Small intestine (tissue), 7 donors: ENCODE measurements at regions not wholly inside any gene's neighbourhood (a gene's known extent, or its start where the extent isn't known, plus 50 kb on each side); places are given as distances from the start of the nearest gene placed in this dataset.

Experiments
- DNase-seq, 2 donors: peaks; one replicate each; pipeline versions ENCODE4 v3.0.0 to v3.0.0-alpha.2; 2013
- FAIRE-seq: peaks from 2 replicates; lab custom pipeline; 2012; peaks lifted over from hg19 to GRCh38; lab: Jason Lieb, UNC
- H3K27ac ChIP-seq, 3 donors: one replicate each; pipeline ENCODE4 v1.5.1; 2013; ENCODE audit warnings: low read length in 2 of 3, mild to moderate bottlenecking in 2 of 3, control low read depth in 1 of 3, inconsistent platforms in 1 of 3, low read depth in 1 of 3, moderate library complexity in 1 of 3
- H3K27me3 ChIP-seq, 3 donors: one replicate each; pipeline ENCODE4 v1.6.1; 2013; ENCODE audit warnings: low read length in 3 of 3, inconsistent platforms in 1 of 3; ENCODE audit not compliant: control insufficient read depth in 3 of 3, insufficient read depth in 3 of 3
- H3K36me3 ChIP-seq, 3 donors: one replicate each; pipeline ENCODE4 v1.6.1; 2013; ENCODE audit warnings: low read length in 3 of 3, inconsistent platforms in 1 of 3, low read depth in 1 of 3, mild to moderate bottlenecking in 1 of 3, moderate library complexity in 1 of 3; ENCODE audit not compliant: control insufficient read depth in 3 of 3, insufficient read depth in 2 of 3
- H3K4me1 ChIP-seq, 3 donors: one replicate each; pipeline ENCODE4 v1.6.1; 2013; ENCODE audit warnings: low read length in 2 of 3, inconsistent platforms in 1 of 3, low read depth in 1 of 3, mild to moderate bottlenecking in 1 of 3, moderate library complexity in 1 of 3; ENCODE audit not compliant: control insufficient read depth in 3 of 3, insufficient read depth in 2 of 3
- H3K4me3 ChIP-seq, 3 donors: one replicate each; pipeline ENCODE4 v1.5.1; 2013; ENCODE audit warnings: low read length in 3 of 3, control low read depth in 1 of 3, inconsistent platforms in 1 of 3, low read depth in 1 of 3, mild to moderate bottlenecking in 1 of 3, moderate library complexity in 1 of 3
- H3K9me3 ChIP-seq, 2 donors: one replicate each; pipeline ENCODE4 v1.6.1; 2013; ENCODE audit warnings: low read depth in 1 of 2, low read length in 1 of 2; ENCODE audit not compliant: control insufficient read depth in 2 of 2, insufficient read depth in 1 of 2
- WGBS, 3 donors: extraction: QIAGEN DNeasy Blood & Tissue Kit; methylation state at CpG; one replicate each; pipeline ENCODE4 v1.1.7; 2013; 5-methylcytosine and 5-hydroxymethylcytosine counted together
- donor health status: healthy with polysubstance abuse.
- donor health status: control.
- donor health status: control.
- donor health status: Bipolar disorder and iron deficiency.
- donor health status: healthy.

GRCh38 chr5:152066784-152067183, 142.1 kb upstream of the GLRA1 start:
- Histone ChIP-seq H3K27me3 (no peaks in the 10 kb centered on the region), H3K9me3 (no peaks in the 10 kb centered on the region), H3K4me3 (no peak overlapping the region), H3K27ac (no peak overlapping the region), H3K36me3 (no peaks in the 10 kb centered on the region), H3K4me1 (no peaks in the 10 kb centered on the region)
- 62 to 73% (median 71%) methylated on average over 3 of the region's 3 CpGs for WGBS, 3 donors
- FAIRE-seq (no peak), DNase-seq (no peak)

GRCh38 chr5:152063004-152063403, 138.4 kb upstream of the GLRA1 start:
- no peaks in the 10 kb centered on the region for H3K9me3 ChIP-seq
- WGBS, 3 donors, result 88 to 96% (median 90%) methylated on average over 1 of the region's 1 CpG
- H3K4me1 ChIP-seq, result no peaks in the 10 kb centered on the region
- H3K4me3 ChIP-seq, result no peak overlapping the region
- no peak overlapping the region for H3K27ac ChIP-seq
- FAIRE-seq (no peak), DNase-seq (no peak)
- no peaks in the 10 kb centered on the region for H3K36me3 ChIP-seq
- no peaks in the 10 kb centered on the region for H3K27me3 ChIP-seq

- H3K4me1 ChIP-seq, result no peaks in the 10 kb centered on the region
- WGBS, 3 donors, result 56 to 87% (median 77%) methylated on average over 2 of the region's 2 CpGs
- H3K4me3 ChIP-seq, result no peak overlapping the region
- no peaks in the 10 kb centered on the region for H3K9me3 ChIP-seq
- H3K36me3 ChIP-seq, result no peaks in the 10 kb centered on the region
- H3K27ac ChIP-seq, result no peak overlapping the region
- FAIRE-seq, result no peak
- no peak for DNase-seq
- H3K27me3 ChIP-seq, result no peaks in the 10 kb centered on the region
Measured at GRCh38 chr5:152061095-152061494, 136.4 kb upstream of the GLRA1 start.

- Histone ChIP-seq H3K9me3 (no peaks in the 10 kb centered on the region), H3K4me3 (no peak overlapping the region), H3K4me1 (no peaks in the 10 kb centered on the region), H3K36me3 (no peaks in the 10 kb centered on the region), H3K27ac (no peak overlapping the region), H3K27me3 (no peaks in the 10 kb centered on the region)
- FAIRE-seq (no peak), DNase-seq (no peak)
- WGBS, 3 donors, result 85 to 93% (median 89%) methylated on average over 6 of the region's 6 CpGs
Measured at GRCh38 chr5:152058267-152058666, 133.6 kb upstream of the GLRA1 start.

GRCh38 chr5:152056931-152057330, 132.3 kb upstream of the GLRA1 start:
- FAIRE-seq, result no peak
- WGBS, 3 donors, result 69 to 77% (median 74%) methylated on average over 7 of the region's 7 CpGs
- H3K4me3 ChIP-seq, result no peak overlapping the region
- no peak overlapping the region for H3K27ac ChIP-seq
- no peaks in the 10 kb centered on the region for H3K27me3 ChIP-seq
- H3K36me3 ChIP-seq, result no peaks in the 10 kb centered on the region
- no peak for DNase-seq
- H3K4me1 ChIP-seq, result no peaks in the 10 kb centered on the region
- H3K9me3 ChIP-seq, result no peaks in the 10 kb centered on the region

- H3K4me3 ChIP-seq, result no peak overlapping the region
- no peaks in the 10 kb centered on the region for H3K36me3 ChIP-seq
- no peak for DNase-seq
- H3K27ac ChIP-seq, result no peak overlapping the region
- FAIRE-seq, result no peak
- H3K27me3 ChIP-seq, result no peaks in the 10 kb centered on the region
- no peaks in the 10 kb centered on the region for H3K4me1 ChIP-seq
- 49 to 64% (median 59%) methylated on average over 3 of the region's 3 CpGs for WGBS, 3 donors
- peaks cover 2% of the 10 kb centered on the region in 2 donors for H3K9me3 ChIP-seq
Measured at GRCh38 chr5:152052470-152052869, 127.8 kb upstream of the GLRA1 start.

GRCh38 chr5:152051499-152052454, 127.1 kb upstream of the GLRA1 start:
- Histone ChIP-seq H3K27me3 (no peaks in the 10 kb centered on the region), H3K9me3 (peaks cover 2% of the 10 kb centered on the region in 2 donors), H3K4me1 (no peaks in the 10 kb centered on the region), H3K4me3 (no peak overlapping the region), H3K27ac (no peak overlapping the region), H3K36me3 (no peaks in the 10 kb centered on the region)
- WGBS, 3 donors, result 39 to 55% (median 46%) methylated on average over 10 of the region's 10 CpGs
- FAIRE-seq (no peak), DNase-seq (no peak)

GRCh38 chr5:152046361-152046760, 121.7 kb upstream of the GLRA1 start:
- no peak for FAIRE-seq
- no peaks in the 10 kb centered on the region for H3K27me3 ChIP-seq
- no peaks in the 10 kb centered on the region for H3K36me3 ChIP-seq
- no peak for DNase-seq
- no peaks in the 10 kb centered on the region for H3K4me1 ChIP-seq
- no peak overlapping the region for H3K27ac ChIP-seq
- H3K4me3 ChIP-seq, result no peak overlapping the region
- no peaks in the 10 kb centered on the region for H3K9me3 ChIP-seq
- 46 to 56% (median 55%) methylated on average over 4 of the region's 4 CpGs for WGBS, 3 donors
